NCI-H1105 (cell line): ENCODE measurements at regions not wholly inside any gene's neighbourhood (a gene's known extent, or its start where the extent isn't known, plus 50 kb on each side); places are given as distances from the start of the nearest gene placed in this dataset.

ENCODE experiments used
- DNase-seq: peaks from one replicate; lab custom pipeline; 2025; lab: John Stamatoyannopoulos, UW

DNA sequence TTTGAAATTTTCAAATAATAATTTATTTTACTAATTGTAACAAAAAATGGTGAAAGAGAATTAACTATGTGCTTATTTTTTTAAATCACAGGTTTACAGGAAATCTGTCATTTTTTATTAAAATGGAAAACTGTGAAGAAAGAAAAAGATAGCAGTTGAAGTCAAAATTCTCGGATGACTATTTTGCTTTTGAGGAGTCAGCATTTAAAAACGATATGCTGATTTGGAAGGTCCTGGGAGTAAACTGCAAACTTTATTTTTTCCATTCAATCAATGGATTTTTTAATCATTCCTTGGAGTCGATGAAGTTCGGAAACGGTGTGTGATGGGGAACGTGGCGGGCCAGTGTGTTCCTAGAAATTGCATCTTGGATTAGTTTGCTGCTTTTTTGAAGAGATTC is 258.9 kb upstream of the NAV3 start:
- no peak for DNase-seq

DNA sequence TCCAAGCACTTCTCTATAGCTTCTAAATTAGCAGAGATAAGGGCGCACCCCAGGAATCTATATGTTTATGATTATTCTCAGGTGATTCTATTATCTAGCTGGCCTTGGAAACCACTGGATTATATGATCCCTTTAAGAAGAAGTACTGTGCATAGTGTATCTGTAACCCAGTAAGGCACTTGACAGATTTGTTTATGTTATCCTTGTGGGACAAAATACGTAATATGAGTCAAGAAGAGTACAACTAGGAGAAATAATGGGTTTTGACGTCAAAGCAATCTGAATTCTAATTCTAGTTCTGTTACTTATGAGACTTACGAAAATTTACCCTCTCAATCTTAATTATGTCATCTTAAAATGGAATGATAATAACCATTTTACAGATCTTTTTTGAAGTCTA is 259.6 kb upstream of the NAV3 start:
- DNase-seq, result no peak

DNA sequence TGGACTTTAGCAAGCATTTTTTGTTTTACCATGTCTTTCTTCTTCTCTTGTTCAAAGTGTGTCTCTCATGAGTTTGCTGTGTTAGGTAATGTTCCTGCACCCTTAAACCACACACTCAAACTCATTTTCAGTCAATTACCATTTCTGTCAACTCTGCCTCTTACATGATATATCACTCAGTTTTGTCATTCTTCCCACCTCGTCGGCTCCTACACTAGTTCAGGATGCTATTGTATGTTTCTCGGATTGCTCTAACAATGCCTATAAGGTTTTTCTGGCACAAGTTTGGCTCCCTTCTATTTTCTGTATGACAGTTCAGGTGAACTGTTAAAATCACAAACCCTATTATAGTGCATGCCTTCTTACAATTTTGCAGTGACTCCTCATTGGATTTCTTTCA is 260.8 kb upstream of the NAV3 start:
- no peak for DNase-seq

DNA sequence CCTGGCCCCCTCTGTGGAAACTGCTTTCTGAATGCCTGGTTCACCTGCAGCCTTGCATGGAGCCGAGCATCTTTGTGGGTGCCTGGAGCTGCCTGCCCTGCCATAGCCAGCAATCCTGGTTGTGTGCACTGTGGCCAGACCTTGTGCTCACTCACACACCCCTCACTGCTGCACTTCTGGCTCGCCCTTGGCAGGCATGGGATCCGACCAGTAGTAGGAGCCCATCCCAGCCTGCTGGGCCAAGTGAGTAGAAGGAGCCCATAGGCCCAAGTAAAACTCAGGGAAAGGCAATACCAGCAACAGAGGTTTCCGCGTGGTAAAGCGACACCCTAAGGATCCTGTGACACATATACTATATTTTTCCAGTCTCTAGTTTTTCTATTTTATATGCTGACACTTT is 270.0 kb upstream of the NAV3 start:
- DNase-seq, result no peak

DNA sequence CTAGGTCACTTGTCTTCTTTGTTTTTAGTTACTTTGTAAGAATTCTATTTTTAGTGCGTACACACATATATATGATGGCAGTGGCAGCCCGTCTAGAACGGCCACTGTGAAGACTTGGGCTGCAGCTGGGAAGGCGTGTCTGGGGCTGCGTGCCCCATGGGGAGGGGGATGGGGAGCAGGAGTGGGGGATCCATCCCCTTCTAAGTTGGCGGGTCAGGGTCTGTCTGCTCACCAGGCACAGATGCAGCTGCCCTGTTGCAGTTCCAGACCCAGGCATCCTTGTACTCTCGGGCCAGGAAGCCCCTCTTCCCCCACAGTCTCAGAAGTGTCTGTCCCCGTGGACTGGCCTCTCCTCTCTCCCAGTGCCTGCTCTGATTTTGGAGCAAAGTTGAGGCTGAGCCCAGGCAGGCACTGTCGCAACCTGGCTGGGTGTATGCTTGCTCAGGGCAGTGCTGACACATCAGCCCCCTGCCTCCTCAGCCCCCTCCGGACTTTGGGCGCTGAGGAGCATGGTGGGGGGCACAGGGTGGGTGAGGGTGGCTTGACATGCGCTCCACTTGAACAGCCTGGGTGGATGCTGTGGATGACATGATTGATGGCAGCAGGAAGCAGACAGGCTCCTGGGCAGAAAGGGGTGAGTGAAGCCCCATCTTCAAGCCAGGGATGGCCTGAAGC is 271.2 kb upstream of the NAV3 start:
- no peak for DNase-seq

DNA sequence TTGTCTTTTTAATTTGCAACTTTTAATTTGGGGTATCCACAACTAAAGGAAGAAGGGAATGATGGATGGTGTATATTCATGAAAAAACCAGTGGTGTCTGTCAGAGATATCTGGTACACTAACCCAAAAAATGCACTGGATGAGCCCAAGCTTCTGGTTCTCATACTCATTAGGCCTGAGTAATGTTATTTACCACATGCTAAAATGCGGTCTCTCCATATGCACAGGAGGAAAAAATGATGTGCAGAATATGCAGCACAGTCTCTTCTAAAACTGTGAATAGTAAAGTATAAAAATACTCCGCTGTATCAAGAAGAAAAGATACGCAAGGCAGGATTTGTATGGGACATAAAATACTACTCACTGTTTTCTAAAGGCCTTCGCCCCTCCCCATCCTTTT is 275.6 kb upstream of the NAV3 start:
- no peak for DNase-seq

DNA sequence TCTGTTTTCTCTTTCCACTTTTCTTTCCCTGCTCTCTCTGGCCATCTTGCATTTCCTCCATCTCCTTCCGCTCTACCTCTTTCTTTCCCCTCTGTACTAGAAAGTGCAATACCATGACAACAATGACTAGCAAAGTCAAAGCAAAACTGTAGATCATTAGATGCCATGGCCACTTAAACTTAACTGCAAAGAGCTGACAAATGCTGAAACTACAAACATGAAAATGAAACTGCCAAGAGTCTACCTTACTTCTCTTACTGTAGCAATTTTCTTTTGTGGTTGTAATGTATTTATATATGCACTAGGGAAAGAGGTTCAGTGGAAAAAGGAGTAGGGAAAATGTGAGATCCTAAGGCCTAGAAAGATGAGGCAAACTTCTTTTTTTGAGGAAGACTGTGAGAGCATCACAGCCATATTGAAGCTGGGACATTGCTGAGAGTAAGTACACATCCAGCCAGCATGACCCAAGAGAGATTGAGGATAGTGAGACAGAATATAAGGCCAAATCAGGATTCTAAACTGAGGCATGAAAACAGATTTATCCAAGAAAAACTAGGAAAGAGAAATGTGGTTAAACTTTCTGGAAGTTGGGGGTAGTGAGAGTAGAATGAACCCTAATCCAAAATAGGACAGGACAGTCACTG is 276.6 kb upstream of the NAV3 start:
- DNase-seq, result no peak

DNA sequence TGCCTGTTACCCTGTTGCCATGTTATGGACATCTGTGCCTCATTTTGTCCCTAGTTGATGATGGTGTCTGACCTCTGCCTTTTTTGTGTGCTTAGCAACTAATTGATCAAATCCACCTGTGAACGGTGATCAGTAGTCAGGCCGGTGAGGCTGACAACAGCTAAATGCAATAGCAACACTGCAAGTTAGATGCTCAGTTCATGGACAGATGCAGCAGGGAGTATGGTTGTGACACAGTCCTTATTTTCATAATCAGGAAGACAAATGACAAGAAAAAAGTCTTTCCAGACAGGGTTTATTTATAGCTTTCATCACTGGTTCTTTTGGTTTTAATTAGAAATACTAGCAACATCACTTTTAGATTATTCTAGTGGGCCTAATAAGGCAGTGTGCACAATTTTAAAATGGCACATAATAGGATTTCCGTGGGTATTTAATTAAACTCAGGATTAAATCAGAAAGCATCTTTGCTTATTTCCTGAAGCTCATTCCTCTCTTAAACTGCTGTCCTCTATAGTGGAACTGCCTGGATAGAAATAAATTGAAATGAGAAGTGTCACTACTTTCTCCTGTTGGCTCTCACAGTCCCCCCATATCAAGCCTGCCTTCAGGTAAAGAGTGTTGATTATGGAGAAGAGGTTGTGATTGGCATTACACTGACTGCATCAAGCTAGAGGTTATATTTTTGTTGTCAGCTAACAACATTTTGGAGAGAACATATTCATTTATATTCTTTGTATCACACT is 281.1 kb upstream of the NAV3 start:
- DNase-seq, result no peak

DNA sequence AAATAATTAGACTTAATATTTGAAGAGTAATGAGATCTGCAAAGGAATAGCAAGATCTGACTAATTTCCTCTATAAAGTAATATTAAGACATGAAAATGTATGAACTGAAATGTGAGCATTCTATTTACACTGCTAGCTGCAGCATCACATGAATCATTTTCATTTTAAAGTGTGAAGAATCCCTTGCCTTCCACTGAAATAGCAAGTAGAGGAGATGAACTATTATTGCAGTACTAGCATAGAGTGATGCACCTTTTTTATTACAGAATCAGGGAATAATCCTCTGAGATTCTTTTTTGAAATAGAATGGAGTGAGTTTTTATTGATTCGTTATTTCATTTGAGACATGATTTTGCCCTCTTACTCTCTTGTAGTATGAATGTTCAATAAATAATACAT is 281.9 kb upstream of the NAV3 start:
- DNase-seq, result no peak

DNA sequence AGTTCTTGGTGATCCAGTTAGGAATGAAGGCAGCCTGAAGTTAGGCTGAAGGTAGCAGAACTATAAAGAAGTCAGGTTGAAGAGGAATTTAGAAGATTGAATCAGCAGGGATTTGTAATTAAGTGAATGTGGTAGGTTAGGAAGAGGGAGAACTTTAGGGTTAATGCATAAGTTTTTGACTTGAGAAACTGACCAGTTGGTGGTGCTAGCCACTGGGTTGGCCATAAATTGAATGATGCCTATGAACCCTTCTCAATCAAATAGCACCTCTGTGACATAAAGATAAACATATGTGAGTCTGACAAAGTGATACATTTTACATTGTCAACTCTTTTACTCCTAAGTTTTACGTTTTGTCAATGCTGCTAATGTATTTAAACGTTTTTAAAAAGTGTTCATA is 290.6 kb upstream of the NAV3 start:
- no peak for DNase-seq

DNA sequence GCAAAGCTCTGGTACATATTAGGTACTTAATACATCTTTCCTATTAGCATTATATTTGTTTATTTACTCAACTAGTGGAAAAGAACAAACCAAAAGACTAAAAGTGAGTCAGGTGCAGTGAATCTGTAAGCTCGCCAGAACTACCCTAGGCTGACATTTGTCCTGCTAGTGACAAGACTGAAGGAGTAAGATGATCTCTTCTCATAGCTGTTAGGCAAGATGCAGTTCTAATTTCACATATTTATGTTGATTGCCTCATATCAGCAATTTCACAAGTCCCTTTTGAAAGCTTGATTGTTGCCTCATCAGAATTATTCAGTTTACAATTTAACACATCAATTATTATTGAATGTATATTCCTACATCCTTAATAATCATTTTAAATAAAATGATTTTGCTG is 293.0 kb upstream of the NAV3 start:
- DNase-seq, result no peak

DNA sequence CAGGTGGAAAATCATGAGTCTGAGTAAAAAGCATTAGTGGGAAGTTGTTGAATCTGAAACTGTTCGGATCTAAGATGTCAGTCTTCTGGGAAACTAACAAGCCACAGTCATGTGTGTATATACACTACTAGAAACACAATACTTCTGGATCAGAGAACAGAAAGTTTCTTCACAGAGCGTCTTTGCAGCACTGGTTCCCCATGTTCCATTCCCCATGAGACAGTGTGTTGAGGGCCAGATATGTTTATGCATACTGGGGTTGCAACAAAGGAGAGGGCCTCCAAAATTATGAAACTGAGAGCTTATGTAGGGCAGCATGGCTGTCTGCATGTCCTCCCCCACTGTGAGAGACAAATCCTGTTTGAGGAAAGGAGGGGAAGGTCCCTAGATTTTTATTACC is 295.0 kb upstream of the NAV3 start:
- no peak for DNase-seq

DNA sequence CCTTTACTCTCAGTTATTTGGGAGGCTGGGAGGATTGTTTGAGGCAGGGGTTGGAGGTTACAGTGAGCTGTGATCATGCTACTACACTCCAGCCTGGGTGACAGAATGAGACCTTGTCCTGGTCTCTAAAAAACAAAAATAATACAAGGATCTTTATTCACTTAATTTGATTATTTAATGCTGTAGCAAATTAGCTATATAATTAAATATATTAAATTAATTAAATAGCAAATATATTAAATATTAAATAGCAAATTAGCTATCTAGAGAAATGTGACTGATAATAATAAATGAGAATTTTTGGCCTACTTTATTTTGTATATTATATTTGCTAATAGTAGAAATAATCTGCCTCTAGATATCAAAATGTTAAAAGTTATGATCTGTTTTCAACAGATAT is 298.8 kb upstream of the NAV3 start:
- DNase-seq, result no peak

DNA sequence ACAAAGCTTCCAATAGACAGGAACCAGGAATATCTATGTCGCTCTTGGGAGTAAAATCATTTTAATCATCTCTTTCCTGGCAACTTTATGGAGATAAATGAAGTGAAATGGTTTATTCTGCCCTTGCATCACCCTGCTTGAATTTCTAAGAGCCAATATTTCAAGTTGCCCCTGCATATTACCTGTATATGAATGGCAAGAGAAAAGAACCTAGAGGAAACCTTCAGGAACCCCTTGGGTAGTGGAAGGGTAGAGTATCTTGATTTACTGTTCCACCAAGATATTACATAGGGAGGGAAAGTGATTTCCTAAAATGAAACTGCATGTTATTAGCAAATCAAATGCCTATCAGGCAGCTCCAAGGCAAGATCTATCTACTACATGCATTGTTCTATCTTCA is 308.4 kb upstream of the NAV3 start:
- no peak for DNase-seq

DNA sequence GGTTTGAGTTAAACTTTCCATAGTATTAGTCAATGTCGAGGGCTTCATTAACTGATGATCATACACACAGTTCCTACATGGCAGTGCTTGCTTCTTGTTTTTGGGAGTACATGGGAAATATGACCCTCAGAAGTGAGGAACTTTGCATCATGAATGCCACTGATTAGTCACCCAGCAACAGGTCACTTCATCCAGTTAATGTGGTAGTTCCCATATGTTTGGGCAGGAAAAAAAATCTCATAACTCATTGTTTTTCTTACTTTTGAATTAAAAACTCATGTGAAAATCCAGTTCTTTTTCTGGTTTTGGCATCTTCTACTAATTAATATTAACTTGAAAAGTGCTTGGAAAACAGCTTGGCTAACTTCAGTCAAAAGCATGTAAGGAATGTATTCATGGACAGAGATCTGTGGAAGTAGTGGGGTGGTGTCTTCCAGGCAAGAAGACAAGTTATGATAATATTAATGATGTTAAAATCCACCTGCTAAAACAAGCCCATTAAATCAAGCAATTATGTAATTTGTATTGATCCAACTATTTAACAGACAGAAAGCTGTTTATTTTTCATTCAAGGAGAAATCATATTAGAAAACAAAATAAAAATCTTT is 309.1 kb upstream of the NAV3 start:
- DNase-seq, result no peak

DNA sequence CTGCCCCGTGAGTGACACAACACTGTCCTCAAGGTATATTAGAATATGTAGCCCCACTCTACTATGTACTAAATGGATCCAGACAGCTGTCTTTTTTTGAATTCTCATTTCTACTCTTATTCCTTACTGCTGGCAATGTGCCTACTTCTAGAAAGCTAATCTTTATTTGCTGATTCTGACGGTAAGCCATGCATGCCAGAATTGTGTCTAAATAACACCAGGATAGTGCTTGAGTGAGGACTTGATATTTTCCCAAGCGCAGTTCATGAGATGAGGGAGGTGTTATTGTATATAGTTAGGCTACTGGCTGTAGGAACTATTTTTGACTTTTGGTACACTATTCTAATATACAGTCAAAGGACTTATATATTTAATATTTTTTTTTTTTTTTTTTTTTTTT is 316.2 kb upstream of the NAV3 start:
- DNase-seq, result peak; percentile 12

DNA sequence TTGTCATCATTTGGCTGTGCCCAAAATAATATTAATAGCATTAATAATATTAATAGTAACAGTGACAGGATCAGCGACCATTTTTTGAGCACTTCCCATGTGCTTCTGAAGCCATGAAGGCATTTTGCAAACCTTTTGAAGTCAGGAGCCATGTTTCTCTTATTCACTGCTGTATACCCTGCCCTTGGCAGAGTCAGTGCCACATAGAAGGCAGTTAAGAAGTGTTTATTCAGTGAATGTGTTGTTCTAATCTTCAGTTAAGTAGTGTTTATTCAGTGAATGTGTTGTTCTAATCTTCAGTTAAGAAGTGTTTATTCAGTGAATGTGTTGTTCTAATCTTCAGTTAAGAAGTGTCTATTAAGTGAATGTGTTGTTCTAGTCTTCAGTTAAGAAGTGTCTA is 319.7 kb upstream of the NAV3 start:
- peak; percentile 29 for DNase-seq

DNA sequence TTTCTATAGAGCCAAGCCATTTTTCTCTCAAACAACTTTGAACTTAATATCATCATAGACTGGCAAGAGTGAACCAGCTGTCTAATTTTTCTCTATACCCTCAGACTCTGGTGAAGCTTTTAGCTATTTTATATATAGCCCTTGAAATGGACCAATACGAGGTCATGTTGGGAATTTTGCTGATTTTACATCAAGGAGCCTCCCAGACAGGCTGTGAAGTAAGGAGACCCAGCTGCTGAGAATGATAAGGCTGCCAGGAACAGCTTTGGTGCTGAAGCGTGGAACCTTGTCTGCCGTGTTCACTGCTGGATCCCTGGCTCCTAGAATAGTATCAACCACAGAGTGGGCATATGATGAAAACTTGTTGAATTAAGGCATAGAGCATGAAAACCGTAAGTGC is 326.2 kb upstream of the NAV3 start:
- DNase-seq, result no peak

DNA sequence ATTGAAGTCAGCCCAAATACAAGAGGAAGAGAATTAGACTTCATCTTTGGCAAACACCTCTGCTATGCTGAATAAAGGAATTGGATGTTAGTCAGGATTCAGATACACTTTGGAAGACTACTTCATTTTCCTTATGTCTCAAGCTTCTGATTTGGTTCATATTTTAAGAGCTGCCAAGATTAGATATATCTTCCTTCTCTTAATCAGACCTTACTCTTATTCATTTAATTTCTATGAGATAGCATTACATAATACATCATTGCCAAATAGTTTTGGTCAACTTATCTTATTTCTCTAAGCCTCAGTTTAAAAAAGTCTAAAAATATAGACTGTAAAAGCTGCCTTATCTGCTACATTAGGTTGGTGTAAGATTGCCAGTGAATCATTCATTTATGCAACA is 330.6 kb upstream of the NAV3 start:
- DNase-seq, result no peak

DNA sequence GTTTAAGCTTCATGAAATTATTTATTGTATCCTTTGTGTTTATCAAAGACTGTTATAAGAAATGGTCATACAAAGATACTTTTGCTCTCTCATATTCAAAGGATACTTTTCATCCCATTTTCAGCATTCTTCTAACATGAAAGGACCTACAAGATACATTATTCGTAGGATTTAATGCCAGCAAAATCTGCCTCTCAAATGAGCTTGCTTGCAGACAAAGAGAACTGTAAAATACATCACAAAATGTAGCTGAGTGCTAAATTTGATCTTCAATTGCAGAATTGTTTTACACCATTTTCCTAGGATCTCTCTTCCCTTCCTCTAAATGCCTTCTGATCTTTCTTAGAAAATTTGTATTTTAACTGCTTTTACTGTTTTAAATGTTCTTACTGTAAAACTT is 333.0 kb upstream of the NAV3 start:
- DNase-seq, result no peak

DNA sequence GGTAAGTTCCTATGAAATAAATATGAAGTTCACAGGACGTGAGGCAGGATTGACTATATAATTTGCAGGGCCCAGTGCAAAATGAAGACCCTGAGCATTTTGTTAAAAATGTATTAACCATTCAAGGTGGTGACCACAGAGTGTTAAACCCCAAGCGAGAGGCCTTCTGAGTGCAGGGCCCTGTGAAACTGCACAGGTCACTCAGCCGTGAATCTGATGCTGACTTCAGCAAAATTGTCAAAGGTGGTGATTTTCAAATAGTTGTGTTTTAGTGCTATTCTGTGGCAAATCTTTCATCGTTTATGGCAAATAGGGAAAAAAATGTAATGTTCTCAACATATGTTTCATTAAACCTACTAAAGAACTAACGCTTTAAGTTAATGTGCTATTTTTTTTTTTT is 334.0 kb upstream of the NAV3 start:
- no peak for DNase-seq

DNA sequence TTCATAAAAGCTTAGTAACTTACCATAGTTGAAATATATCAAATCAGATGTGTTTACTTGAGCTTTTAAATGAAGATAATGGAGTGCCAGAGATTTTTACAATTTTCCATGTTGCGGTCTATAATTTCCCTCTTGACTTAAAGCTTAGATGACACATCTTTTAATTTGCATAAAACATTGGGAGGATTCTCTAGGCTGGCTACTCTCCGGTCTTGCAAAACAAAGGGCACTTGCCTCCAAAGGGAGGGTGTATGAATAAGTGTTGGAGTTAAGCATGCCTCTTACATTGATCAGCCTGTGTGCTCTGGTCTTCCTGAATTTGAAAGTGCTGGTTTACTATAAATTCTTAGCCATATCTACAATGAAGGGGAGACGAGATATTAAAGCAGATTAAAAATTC is 336.4 kb upstream of the NAV3 start:
- no peak for DNase-seq
